Colonic mucosa (tissue), 4 donors: ENCODE measurements at regions not wholly inside any gene's neighbourhood (a gene's known extent, or its start where the extent isn't known, plus 50 kb on each side); places are given as distances from the start of the nearest gene placed in this dataset.

Experiments
- DNase-seq: peaks from one replicate; pipeline ENCODE4 v3.0.0-alpha.2; 2020
- H3K27ac ChIP-seq: fragments of 200-600 bp; one replicate; pipeline ENCODE4 v1.8.0; 2021
- H3K27me3 ChIP-seq: fragments of 200-600 bp; one replicate; pipeline ENCODE4 v1.8.0; 2021
- H3K36me3 ChIP-seq: fragments of 200-600 bp; one replicate; pipeline ENCODE4 v1.8.0; 2021
- H3K4me1 ChIP-seq: fragments of 200-600 bp; one replicate; pipeline ENCODE4 v1.8.0; 2021; ENCODE audit warnings: mild to moderate bottlenecking
- H3K4me3 ChIP-seq: fragments of 200-600 bp; one replicate; pipeline ENCODE4 v1.8.0; 2021
- H3K9ac ChIP-seq, 2 donors: one replicate each; pipeline ENCODE4 v1.7.0; 2013; ENCODE audit warnings: control low read depth in 2 of 2, low read depth in 2 of 2, low read length in 2 of 2
- H3K9me3 ChIP-seq: fragments of 200-600 bp; one replicate; pipeline ENCODE4 v1.8.0; 2021
- intact Hi-C: fragments of 100-400 bp; cut with DNase I; formaldehyde crosslinking; loops from one replicate; pipeline ENCODE4 v1.14.1; 2022
- TF ChIP-seq, protein P1 (sequence below): fragments of 200-600 bp; IDR thresholded peaks from one replicate; pipeline ENCODE4 v1.8.0; 2022; ENCODE audit warnings: antibody characterized with exemption, mild to moderate bottlenecking
- donor health status: healthy.
- donor health status: DM: no; HTN: no; CAD: no.
- donor health status: DM: no; HTN: no; CAD: no.

DNA sequence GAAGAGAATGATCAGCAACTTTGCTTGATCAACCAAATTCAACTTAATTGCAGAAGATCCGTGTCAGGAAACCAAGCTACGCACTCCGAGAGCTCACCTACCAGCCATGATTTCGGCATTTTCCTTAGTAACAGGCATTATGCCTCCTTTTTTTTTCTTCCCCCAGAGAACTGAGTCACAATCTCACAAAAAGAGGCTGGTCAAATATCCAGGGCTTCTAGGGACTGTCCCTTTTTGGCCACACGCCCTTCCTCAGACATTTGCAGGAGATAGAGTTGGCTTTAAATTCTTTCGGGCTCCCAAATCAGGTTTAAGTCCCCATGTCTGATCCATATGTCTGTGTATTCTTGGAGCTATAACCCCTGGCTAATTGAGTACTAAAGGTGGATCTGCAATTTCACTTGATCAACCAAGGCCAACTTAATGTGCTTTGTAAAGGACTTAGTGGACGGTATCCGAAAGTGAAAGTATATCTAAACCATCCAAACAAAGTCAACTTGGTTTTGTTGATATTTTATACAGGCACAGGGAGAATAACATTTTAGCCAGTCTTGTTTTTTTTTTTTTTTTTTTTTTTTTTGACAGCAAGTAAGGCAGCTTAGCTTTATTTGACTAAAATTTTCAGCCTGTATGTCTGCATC, 100.8 kb upstream of the TBCA start:
- no peaks in the 10 kb centered on the region for H3K4me1 ChIP-seq
- no peaks in the 10 kb centered on the region for H3K9me3 ChIP-seq
- H3K27ac ChIP-seq = no peak overlapping the region
- H3K4me3 ChIP-seq = no peak overlapping the region
- no peak overlapping the region for H3K9ac ChIP-seq
- TF ChIP-seq, protein P1, sequence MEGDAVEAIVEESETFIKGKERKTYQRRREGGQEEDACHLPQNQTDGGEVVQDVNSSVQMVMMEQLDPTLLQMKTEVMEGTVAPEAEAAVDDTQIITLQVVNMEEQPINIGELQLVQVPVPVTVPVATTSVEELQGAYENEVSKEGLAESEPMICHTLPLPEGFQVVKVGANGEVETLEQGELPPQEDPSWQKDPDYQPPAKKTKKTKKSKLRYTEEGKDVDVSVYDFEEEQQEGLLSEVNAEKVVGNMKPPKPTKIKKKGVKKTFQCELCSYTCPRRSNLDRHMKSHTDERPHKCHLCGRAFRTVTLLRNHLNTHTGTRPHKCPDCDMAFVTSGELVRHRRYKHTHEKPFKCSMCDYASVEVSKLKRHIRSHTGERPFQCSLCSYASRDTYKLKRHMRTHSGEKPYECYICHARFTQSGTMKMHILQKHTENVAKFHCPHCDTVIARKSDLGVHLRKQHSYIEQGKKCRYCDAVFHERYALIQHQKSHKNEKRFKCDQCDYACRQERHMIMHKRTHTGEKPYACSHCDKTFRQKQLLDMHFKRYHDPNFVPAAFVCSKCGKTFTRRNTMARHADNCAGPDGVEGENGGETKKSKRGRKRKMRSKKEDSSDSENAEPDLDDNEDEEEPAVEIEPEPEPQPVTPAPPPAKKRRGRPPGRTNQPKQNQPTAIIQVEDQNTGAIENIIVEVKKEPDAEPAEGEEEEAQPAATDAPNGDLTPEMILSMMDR = no peak
- no peak for DNase-seq
- no peaks in the 10 kb centered on the region for H3K27me3 ChIP-seq
- intact Hi-C loops = no loop called here
- no peaks in the 10 kb centered on the region for H3K36me3 ChIP-seq

DNA sequence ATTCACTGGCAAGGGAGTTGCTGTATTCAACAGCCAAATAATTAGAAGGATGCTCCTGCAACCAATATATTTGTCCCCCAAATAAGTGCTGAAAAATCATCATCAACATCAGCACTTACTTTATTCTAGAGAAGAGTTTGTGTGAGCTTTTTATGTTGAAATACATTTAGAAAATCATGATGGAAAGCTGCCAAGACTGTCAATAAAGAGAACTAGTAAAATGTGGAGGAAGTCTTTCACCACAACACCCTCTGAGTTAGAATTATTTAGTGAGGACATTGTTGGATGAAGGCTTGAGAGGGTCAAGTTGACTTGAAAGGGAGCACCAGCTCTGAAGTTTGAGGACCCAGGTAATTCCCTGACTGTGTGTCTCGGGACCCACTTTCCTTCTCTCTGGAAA, 100.2 kb upstream of the TBCA start:
- intact Hi-C loops = no loop called here

DNA sequence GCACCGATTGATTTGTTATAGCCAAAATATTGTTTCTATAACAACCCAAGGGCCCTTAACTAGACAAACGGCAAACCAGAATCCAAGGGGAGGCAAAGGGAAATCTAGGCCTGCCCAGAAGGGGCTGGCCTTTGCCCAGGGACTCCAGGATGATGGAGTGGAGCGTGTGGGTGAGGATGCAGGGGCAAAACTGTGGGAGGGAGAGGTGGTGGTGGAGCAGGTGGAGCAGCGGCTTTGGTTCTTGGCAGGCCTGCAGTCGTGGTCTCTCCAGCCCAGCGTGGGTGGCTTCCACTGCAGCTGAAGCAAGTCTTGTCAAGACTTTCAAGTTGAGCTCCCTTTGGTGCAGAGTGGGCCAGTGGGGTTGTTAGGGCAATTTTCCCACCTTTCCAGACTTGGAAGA, 98.6 kb upstream of the TBCA start:
- Histone ChIP-seq H3K9ac (no peak overlapping the region), H3K36me3 (no peaks in the 10 kb centered on the region), H3K27ac (no peak overlapping the region), H3K4me3 (no peak overlapping the region), H3K9me3 (no peaks in the 10 kb centered on the region), H3K27me3 (no peaks in the 10 kb centered on the region), H3K4me1 (no peaks in the 10 kb centered on the region)
- no peak for DNase-seq
- intact Hi-C loops = no loop called here
- TF ChIP-seq, protein P1 = no peak

More for the DNA sequence above, 100.2 kb upstream of the TBCA start:
- Histone ChIP-seq H3K9me3 (no peaks in the 10 kb centered on the region), H3K27me3 (no peaks in the 10 kb centered on the region), H3K36me3 (no peaks in the 10 kb centered on the region), H3K4me1 (no peaks in the 10 kb centered on the region), H3K9ac (no peak overlapping the region), H3K27ac (no peak overlapping the region), H3K4me3 (no peak overlapping the region)
- TF ChIP-seq, protein P1 = no peak
- no peak for DNase-seq

DNA sequence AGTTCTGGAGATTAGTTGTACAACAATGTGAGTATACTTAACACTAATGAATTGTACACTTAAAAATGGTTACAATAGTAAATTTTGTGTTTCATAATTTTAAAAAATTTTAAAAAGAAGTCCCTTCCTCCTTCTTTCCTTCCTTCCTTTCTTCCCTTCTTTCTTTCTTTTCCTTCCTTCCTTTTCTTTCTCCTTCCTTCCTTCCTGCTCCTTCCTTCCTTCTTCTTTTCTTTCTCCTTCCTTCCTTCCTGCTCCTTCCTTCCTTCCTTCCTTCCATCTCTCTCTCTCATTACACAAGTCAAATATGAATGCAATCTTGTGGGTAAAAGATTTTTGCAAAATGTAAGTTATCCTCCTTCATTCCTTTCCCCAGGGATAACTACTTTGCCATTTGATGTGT, 97.1 kb upstream of the TBCA start:
- no peak overlapping the region for H3K4me3 ChIP-seq
- no peaks in the 10 kb centered on the region for H3K9me3 ChIP-seq
- H3K9ac ChIP-seq = no peak overlapping the region
- TF ChIP-seq, protein P1 = no peak
- H3K36me3 ChIP-seq = no peaks in the 10 kb centered on the region
- DNase-seq = no peak
- H3K4me1 ChIP-seq = no peaks in the 10 kb centered on the region
- H3K27ac ChIP-seq = no peak overlapping the region
- H3K27me3 ChIP-seq = no peaks in the 10 kb centered on the region
- intact Hi-C loops = no loop called here

DNA sequence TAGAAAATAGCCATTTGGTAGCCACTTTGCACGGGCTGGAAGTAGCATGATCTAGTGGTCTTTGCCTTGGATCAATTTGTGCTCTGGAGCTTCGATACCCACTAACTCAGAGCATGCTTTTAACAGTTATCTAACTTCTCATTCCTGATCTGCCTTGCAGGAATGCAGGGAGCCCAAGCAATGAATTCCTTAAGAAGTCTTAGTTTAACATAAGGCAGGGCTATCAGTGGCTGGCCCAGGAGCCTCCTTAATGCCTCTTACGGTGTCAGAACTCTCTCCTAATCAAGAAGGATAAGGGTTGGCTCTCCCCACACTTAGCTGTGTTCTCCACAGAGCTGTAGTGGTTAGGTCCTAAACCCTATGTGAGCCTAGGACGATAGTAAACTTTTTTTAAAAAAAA, 95.8 kb upstream of the TBCA start:
- no peaks in the 10 kb centered on the region for H3K9me3 ChIP-seq
- no peaks in the 10 kb centered on the region for H3K36me3 ChIP-seq
- no peak overlapping the region for H3K9ac ChIP-seq
- TF ChIP-seq, protein P1 = no peak
- no peak overlapping the region for H3K4me3 ChIP-seq
- H3K27ac ChIP-seq = no peak overlapping the region
- H3K27me3 ChIP-seq = no peaks in the 10 kb centered on the region
- intact Hi-C loops = no loop called here
- no peak for DNase-seq
- H3K4me1 ChIP-seq = no peaks in the 10 kb centered on the region
